ENCODE measurements at regions not wholly inside any gene's neighbourhood (a gene's known extent, or its start where the extent isn't known, plus 50 kb on each side); places are given as distances from the start of the nearest gene placed in this dataset.
A peak's percentile ranks its signal among the peaks of the same experiment; 100 is the strongest.

DNA sequence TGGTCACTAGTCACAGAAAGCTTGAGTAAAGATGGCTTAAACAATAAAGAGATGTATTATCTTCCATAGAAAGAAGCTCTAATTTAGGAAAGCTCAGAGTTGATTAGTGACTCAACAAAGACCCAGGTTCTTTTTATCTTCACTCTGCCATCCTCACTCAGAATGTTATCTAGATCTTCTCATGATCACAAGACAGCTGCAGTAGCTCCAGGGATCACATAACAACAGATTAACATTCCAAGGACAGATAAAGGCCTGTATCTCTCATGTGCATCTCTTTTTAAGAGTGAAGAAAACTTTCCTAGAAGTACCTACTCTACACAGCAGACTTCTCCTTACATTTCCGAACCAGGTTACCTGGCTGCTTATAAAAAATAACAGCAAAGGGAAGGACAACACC lies 368.7 kb upstream of the PROX1 start:
- TF ChIP-seq, protein P1, sequence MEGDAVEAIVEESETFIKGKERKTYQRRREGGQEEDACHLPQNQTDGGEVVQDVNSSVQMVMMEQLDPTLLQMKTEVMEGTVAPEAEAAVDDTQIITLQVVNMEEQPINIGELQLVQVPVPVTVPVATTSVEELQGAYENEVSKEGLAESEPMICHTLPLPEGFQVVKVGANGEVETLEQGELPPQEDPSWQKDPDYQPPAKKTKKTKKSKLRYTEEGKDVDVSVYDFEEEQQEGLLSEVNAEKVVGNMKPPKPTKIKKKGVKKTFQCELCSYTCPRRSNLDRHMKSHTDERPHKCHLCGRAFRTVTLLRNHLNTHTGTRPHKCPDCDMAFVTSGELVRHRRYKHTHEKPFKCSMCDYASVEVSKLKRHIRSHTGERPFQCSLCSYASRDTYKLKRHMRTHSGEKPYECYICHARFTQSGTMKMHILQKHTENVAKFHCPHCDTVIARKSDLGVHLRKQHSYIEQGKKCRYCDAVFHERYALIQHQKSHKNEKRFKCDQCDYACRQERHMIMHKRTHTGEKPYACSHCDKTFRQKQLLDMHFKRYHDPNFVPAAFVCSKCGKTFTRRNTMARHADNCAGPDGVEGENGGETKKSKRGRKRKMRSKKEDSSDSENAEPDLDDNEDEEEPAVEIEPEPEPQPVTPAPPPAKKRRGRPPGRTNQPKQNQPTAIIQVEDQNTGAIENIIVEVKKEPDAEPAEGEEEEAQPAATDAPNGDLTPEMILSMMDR (IDR thresholded peaks at IDR 0.05; ENCODE audit: low read depth, low read length) = no peak
- no peak for TF ChIP-seq EZH2phosphoT487 (IDR thresholded peaks at IDR 0.05; ENCODE audit: low read depth)
- no peak overlapping the region for H3K4me2 ChIP-seq (ENCODE audit: low read length)
- no peak overlapping the region for H3K27ac ChIP-seq (ENCODE audit: low read length)
- H3K36me3 ChIP-seq (replicated peaks; ENCODE audit: low read depth, low read length) = no peaks in the 10 kb centered on the region
- H3K27me3 ChIP-seq (ENCODE audit: low read depth, low read length) = peaks cover 83% of the 10 kb centered on the region
- no peak overlapping the region for H3K9ac ChIP-seq (ENCODE audit: low read length)
- no peak overlapping the region for H2AFZ ChIP-seq (ENCODE audit: low read depth, low read length)
- H4K20me1 ChIP-seq (ENCODE audit: insufficient read depth, low read length) = peaks cover 55% of the 10 kb centered on the region
- no peaks in the 10 kb centered on the region for H3K79me2 ChIP-seq (ENCODE audit: low read length)
- H3K9me3 ChIP-seq (ENCODE audit: insufficient read depth, low read length) = no peaks in the 10 kb centered on the region
- peaks cover 39% of the 10 kb centered on the region for H3K4me1 ChIP-seq (ENCODE audit: low read length)
- H3K4me3 ChIP-seq (ENCODE audit: low read length) = no peak overlapping the region

DNA sequence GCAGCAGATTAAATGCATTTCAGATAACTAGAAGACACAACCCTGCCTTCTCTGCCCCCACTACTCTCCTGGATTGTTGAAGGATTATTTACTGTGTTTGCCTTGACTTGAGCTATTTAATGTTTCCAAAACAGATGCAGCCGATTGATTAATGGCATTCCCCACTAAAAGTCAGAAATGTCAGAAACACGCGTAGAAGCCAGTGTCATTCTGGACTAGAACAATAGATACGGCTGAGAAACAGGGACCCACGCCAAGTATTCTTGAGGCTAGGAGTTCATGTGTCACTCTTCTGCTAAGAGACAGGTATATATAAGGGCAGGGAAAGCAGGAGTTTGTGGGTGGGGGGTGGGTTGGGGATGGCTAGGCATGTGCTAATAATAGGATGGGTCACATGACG lies 366.7 kb upstream of the PROX1 start:
- H3K9me3 ChIP-seq (ENCODE audit: insufficient read depth, low read length) = no peaks in the 10 kb centered on the region
- H3K27ac ChIP-seq (ENCODE audit: low read length) = no peak overlapping the region
- TF ChIP-seq, protein P1 (IDR thresholded peaks at IDR 0.05; ENCODE audit: low read depth, low read length) = no peak
- no peak for TF ChIP-seq EZH2phosphoT487 (IDR thresholded peaks at IDR 0.05; ENCODE audit: low read depth)
- peaks cover 49% of the 10 kb centered on the region for H4K20me1 ChIP-seq (ENCODE audit: insufficient read depth, low read length)
- no peaks in the 10 kb centered on the region for H3K79me2 ChIP-seq (ENCODE audit: low read length)
- H3K36me3 ChIP-seq (replicated peaks; ENCODE audit: low read depth, low read length) = no peaks in the 10 kb centered on the region
- H3K4me1 ChIP-seq (ENCODE audit: low read length) = peaks cover 37% of the 10 kb centered on the region
- no peak overlapping the region for H3K9ac ChIP-seq (ENCODE audit: low read length)
- no peak overlapping the region for H2AFZ ChIP-seq (ENCODE audit: low read depth, low read length)
- H3K4me2 ChIP-seq (ENCODE audit: low read length) = no peak overlapping the region
- no peak overlapping the region for H3K4me3 ChIP-seq (ENCODE audit: low read length)
- peaks cover 74% of the 10 kb centered on the region for H3K27me3 ChIP-seq (ENCODE audit: low read depth, low read length)

DNA sequence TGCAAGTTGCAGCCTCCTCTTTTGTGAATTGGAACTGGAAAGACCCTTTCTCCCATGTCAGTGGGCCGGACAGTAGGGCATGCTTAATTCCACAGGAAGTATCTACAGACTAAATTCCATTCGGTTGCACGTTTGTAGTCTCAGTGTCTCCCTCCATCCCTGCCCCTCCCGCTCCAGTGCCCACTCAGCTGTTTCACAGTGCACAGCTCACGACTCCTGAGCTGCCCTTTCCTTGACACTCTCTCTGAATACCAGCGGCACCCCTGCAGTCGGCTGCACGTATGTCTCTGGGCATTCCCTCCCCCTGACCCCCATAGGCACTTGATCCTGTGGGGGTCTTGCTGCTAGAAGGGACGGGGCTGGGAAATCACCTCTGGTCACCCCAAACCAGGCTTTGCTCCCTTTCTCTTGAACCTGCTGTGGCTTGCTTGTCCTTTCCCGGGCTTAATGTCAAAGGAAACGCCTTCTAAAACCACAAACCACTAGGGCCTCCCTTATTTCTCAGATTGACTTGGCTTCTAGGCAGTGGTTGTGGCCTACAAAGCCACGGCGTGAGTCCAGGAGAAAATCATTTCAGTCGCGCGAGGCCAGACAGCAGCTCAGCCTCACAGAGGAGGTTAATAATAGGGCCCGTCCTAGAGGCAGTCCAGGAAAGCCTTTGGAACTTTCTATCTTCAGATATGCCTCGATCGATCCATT lies 365.3 kb upstream of the PROX1 start:
- TF ChIP-seq, protein P1 (IDR thresholded peaks at IDR 0.05; ENCODE audit: low read depth, low read length) = no peak
- TF ChIP-seq EZH2phosphoT487 (IDR thresholded peaks at IDR 0.05; ENCODE audit: low read depth) = peak; percentile 2; the same call in 1 of the 2 replicates
- H2AFZ ChIP-seq (ENCODE audit: low read depth, low read length) = no peak overlapping the region
- H4K20me1 ChIP-seq (ENCODE audit: insufficient read depth, low read length) = peaks cover 43% of the 10 kb centered on the region
- H3K9me3 ChIP-seq (ENCODE audit: insufficient read depth, low read length) = no peaks in the 10 kb centered on the region
- H3K36me3 ChIP-seq (replicated peaks; ENCODE audit: low read depth, low read length) = no peaks in the 10 kb centered on the region
- no peaks in the 10 kb centered on the region for H3K79me2 ChIP-seq (ENCODE audit: low read length)
- peaks cover 32% of the 10 kb centered on the region for H3K4me1 ChIP-seq (ENCODE audit: low read length)
- H3K4me2 ChIP-seq (ENCODE audit: low read length) = peak overlapping the region; percentile 72
- H3K4me3 ChIP-seq (ENCODE audit: low read length) = peak overlapping the region; percentile 51
- no peak overlapping the region for H3K27ac ChIP-seq (ENCODE audit: low read length)
- peaks cover 59% of the 10 kb centered on the region for H3K27me3 ChIP-seq (ENCODE audit: low read depth, low read length)
- H3K9ac ChIP-seq (ENCODE audit: low read length) = no peak overlapping the region

DNA sequence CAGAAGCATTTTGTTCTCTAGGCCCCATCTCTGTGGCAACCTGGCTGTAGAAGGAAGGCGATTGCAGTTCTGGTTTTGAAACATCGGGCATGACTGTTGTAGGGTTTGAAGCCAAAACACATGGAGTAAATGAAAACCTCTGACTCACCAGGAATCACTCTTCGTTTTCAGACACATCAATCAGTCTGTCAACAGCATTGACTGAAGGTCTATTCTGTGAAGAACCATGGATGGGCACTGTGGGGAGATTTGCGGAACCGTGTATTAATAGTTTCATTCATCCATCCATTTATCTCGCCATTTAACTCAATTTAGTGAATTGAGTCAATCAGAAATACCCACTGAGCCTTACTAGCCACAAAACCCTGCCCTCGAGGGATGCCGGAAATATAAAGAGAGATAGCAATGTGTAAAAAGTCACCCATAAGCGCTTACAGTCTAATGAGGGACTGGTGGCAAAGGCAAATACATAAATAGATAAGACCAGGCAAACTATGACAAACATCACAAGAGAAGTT lies 364.6 kb upstream of the PROX1 start:
- Histone ChIP-seq H4K20me1 (ENCODE audit: insufficient read depth, low read length) (peaks cover 43% of the 10 kb centered on the region), H3K9me3 (ENCODE audit: insufficient read depth, low read length) (no peaks in the 10 kb centered on the region), H3K9ac (ENCODE audit: low read length) (no peak overlapping the region), H3K4me3 (ENCODE audit: low read length) (peak overlapping the region; percentile 51), H3K36me3 (replicated peaks; ENCODE audit: low read depth, low read length) (no peaks in the 10 kb centered on the region), H3K4me2 (ENCODE audit: low read length) (peak overlapping the region; percentile 72), H2AFZ (ENCODE audit: low read depth, low read length) (no peak overlapping the region), H3K27me3 (ENCODE audit: low read depth, low read length) (peaks cover 53% of the 10 kb centered on the region), H3K27ac (ENCODE audit: low read length) (no peak overlapping the region), H3K79me2 (ENCODE audit: low read length) (no peaks in the 10 kb centered on the region), H3K4me1 (ENCODE audit: low read length) (peaks cover 32% of the 10 kb centered on the region)
- peak; percentile 67 for TF ChIP-seq EZH2phosphoT487 (IDR thresholded peaks at IDR 0.05; ENCODE audit: low read depth)
- TF ChIP-seq, protein P1 (IDR thresholded peaks at IDR 0.05; ENCODE audit: low read depth, low read length) = no peak
